ENCODE measurements at regions not wholly inside any gene's neighbourhood (a gene's known extent, or its start where the extent isn't known, plus 50 kb on each side); places are given as distances from the start of the nearest gene placed in this dataset.

- TF ChIP-seq CTCF (conservative IDR thresholded peaks at IDR 0.05) = no peak
- no peak overlapping the region for H3K27ac ChIP-seq
Measured at GRCh38 chr7:1369916-1370657, 89.2 kb downstream of the MICALL2 start.

- H3K27ac ChIP-seq = no peak overlapping the region
- TF ChIP-seq CTCF (conservative IDR thresholded peaks at IDR 0.05) = no peak
Measured at GRCh38 chr7:1370738-1371137, 88.5 kb downstream of the MICALL2 start.

DNA sequence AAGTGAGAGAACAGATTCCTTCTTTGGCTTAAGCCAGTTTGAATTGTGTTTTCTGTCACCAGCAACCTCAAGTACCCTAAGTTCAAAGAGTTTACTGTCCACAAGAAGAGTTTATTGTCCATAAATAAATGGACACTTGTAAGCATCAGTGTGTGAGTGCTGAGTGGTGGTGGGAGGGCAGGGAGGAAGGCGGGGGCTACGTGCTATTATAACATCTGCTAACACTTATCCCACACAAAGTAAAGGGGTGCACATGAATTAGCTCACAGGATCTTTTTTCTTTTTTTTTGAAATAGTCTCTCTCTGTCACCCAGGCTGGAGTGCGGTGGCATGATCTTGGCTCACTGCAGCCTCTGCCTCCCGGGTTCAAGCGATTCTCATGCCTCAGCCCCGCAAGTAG, 87.2 kb downstream of the MICALL2 start:
- H3K27ac ChIP-seq = no peak overlapping the region
- TF ChIP-seq CTCF (conservative IDR thresholded peaks at IDR 0.05) = no peak

- no peak overlapping the region for H3K27ac ChIP-seq
- TF ChIP-seq CTCF (conservative IDR thresholded peaks at IDR 0.05) = no peak
Measured at GRCh38 chr7:1372671-1373379, 86.4 kb downstream of the MICALL2 start.

GRCh38 chr7:1377111-1377909, 82.0 kb downstream of the MICALL2 start:
- no peak overlapping the region for H3K27ac ChIP-seq
- TF ChIP-seq CTCF (conservative IDR thresholded peaks at IDR 0.05) = no peak; the same call in 1 of the 2 replicates

- no peak overlapping the region for H3K27ac ChIP-seq
- TF ChIP-seq CTCF (conservative IDR thresholded peaks at IDR 0.05) = no peak
Measured at GRCh38 chr7:1378610-1379601, 80.4 kb downstream of the MICALL2 start.
